ENCODE measurements at regions not wholly inside any gene's neighbourhood (a gene's known extent, or its start where the extent isn't known, plus 50 kb on each side); places are given as distances from the start of the nearest gene placed in this dataset.

DNA sequence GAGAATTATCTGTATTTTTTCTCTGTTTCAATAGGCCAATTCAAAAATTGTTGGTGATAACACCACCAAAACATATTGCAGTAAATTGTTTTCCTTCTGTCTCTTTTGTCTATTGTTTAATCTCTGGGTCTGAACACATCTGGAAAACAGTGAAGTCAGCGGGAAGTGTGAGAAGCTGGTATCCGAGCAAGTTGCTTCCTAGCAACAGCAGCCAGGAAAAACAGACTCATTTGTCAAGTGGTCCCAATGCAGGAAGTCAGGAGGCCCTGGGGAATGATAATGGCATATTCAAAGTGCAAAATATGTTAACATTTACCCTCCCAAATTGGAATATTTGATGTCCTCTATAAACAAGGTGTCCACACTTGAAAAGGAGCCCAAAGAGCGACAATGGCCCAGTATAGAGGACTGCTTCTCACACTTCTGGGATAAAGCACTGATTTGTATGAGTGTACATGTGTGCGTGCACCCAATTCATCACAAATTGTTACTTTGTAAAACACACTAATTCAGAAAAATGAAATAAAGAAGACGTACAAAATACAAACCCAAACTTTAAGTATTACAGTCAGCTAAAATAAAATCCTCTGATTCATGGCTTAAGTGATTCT is 515.0 kb downstream of the TBC1D4 start:
- no peak for DNase-seq (ENCODE audit: low spot score in 2 of 2)

DNA sequence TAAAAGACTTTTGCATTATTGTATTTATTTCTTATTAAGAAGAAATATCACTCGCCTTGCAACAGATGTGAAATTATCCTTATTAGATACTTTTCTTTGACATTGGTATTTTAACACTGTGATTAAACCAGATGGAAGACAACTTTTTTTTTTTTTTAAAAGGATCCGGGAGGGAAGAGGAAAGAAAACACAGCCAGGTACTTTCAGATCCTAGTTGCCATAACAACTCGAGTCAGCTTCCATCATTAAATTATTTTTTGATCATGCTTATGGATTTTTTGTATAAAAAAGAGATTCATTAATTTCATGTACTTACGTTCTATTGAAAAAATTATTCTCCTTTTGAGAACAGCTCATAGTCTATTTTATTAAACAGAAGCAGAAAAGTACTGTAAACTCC is 515.7 kb downstream of the TBC1D4 start:
- DNase-seq (ENCODE audit: low spot score in 2 of 2) (no peak), ATAC-seq (ENCODE audit: low read depth) (no peak)
- no peaks in the 10 kb centered on the region for H3K27me3 Mint-ChIP-seq
- H3K4me1 Mint-ChIP-seq: no peaks in the 10 kb centered on the region
- no peak overlapping the region for H3K27ac Mint-ChIP-seq
- no peak overlapping the region for H3K4me3 Mint-ChIP-seq
- H3K9me3 Mint-ChIP-seq: peaks cover 9% of the 10 kb centered on the region
- H3K36me3 Mint-ChIP-seq: no peaks in the 10 kb centered on the region

More for the DNA sequence above, 515.0 kb downstream of the TBC1D4 start:
- Mint-ChIP-seq H3K4me1 (no peaks in the 10 kb centered on the region), H3K27ac (no peak overlapping the region), H3K36me3 (no peaks in the 10 kb centered on the region), H3K4me3 (no peak overlapping the region), H3K9me3 (peaks cover 9% of the 10 kb centered on the region), H3K27me3 (no peaks in the 10 kb centered on the region)
- ATAC-seq (ENCODE audit: low read depth): no peak

DNA sequence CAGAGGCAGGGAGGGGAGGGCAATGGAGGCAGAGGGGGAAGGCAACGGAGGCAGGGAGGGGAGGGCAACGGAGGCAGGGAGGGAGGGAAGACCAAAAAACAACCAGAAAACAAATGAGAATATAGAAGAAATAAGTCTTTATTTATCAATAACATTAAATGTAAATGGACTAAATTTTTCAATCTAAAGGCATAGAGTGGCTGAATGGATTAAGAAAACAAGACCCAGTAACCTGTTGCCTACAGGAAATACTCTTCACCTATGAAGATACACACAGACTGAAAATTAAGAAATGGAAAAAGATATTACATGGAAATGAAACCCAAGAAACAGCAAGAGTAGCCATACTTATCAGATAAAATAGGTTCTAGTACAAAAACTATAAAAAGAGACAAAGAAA is 536.3 kb downstream of the TBC1D4 start:
- H3K36me3 Mint-ChIP-seq: peaks cover 2% of the 10 kb centered on the region
- no peak overlapping the region for H3K4me3 Mint-ChIP-seq
- ATAC-seq (ENCODE audit: low read depth) (no peak), DNase-seq (ENCODE audit: low spot score in 2 of 2) (no peak)
- H3K9me3 Mint-ChIP-seq: peaks cover 14% of the 10 kb centered on the region
- no peaks in the 10 kb centered on the region for H3K4me1 Mint-ChIP-seq
- no peak overlapping the region for H3K27ac Mint-ChIP-seq
- peaks cover 1% of the 10 kb centered on the region for H3K27me3 Mint-ChIP-seq

DNA sequence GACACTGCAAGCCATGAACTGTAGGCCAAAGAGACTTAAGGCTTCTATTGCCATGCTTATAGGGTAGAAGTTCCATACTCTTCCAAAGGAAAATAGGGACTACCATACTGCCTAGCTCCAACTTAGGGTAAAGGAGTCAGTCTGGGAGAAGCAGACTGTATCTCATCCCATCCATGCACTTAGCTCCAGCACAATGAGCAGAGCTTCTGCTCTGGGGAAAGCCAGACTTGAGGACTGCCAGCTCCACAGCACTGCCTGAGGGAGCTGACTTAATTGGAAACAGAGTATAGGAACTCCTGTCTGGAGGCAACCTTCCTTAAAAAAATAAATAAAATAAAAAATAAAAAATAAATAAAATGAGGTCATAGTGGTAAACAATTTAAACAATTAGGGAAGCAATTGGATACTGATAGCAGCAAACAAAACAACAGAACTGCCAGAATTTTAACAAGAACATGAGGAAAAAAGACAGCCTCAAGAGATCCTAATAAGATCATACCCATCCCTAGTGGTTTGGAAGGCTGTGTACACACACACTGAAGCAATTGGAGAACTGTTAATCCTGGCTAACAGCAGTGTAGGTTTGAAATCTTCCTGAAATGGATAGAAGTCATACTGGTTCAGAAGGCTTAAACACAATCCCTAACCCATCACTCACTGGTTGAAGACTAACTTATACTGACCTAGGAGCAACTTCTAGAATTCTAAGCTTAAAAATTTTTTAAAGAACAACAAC is 550.1 kb downstream of the TBC1D4 start:
- Mint-ChIP-seq H3K36me3 (no peaks in the 10 kb centered on the region), H3K27ac (no peak overlapping the region), H3K27me3 (peaks cover 1% of the 10 kb centered on the region), H3K4me1 (no peaks in the 10 kb centered on the region), H3K4me3 (no peak overlapping the region), H3K9me3 (peaks cover 6% of the 10 kb centered on the region)
- DNase-seq (ENCODE audit: low spot score in 2 of 2) (no peak), ATAC-seq (ENCODE audit: low read depth) (no peak)

DNA sequence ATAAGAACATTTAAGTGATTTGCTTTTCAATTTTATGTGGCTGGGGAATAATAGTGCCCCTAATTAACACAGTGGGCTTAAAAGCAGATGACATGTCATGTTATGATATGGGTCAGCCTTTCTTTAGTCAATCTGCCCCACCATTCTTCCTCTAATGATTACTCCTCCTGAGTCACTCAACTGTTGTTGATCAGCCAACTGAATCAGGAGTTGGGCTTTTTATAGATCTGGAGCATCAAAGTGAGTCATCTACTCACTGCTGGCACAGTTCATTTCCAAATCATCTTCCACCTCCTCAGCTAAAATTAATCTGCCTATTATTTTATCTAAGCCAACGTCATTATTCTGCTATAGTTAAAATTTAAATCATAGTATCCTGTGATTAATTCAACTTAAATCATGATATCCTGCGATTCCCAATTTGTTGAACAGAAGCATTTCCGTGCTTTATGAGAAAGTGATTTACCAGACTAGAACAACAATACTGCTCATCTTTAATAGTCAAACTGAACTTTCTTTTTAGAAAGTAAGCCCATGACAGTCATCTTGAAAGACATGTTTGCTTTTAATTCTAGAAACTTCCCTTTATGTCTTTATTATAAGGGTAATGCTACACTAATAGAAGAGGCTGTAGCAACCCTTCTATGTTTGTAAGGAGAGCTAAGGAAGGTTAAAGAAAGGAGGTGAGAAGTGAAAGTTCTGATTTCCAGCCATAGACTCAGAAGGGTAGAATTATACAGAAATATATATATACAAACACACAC is 551.4 kb downstream of the TBC1D4 start:
- Mint-ChIP-seq H3K27me3 (peaks cover 1% of the 10 kb centered on the region), H3K27ac (no peak overlapping the region), H3K9me3 (peaks cover 6% of the 10 kb centered on the region), H3K36me3 (no peaks in the 10 kb centered on the region), H3K4me1 (no peaks in the 10 kb centered on the region), H3K4me3 (no peak overlapping the region)
- ATAC-seq (ENCODE audit: low read depth) (no peak), DNase-seq (ENCODE audit: low spot score in 2 of 2) (no peak)

DNA sequence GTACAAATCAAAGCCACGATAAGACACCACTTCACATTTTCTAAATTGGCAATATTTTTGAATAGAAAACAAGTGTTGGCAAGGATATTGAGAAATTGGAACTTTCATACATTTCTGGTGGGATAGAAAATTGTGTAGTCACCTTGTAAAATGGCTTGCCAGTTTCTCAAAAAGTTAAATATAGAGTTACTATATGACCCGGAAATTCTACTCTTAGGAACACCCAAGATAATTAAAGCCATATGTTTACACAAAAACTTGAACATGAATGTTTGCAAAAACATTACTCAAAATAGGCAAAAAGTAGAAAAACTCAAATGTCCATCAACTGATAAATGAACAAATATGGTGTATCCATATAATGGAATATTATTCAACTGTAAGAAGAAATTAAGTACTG is 552.5 kb downstream of the TBC1D4 start:
- ATAC-seq (ENCODE audit: low read depth): no peak

DNA sequence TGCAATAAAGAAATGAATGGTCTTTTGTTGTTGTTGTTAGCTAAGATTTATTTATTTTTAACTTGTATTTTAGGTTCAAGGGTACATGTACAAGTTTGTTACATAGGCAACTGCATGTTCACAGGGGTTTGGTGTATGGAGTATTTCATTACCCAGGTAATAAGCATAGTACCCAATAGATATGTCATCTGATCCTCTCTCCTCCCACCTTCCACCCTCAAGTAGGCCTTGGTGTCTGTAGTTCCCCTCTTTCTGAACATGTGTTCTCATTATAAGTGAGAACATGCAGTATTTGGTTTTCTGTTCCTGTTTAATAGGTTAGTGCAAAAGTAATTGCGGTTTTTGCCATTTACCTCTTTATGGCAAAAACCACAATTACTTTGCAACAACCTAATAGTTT is 554.1 kb downstream of the TBC1D4 start:
- Mint-ChIP-seq H3K27ac (no peak overlapping the region), H3K27me3 (no peaks in the 10 kb centered on the region), H3K4me1 (no peaks in the 10 kb centered on the region), H3K9me3 (peaks cover 9% of the 10 kb centered on the region), H3K4me3 (no peak overlapping the region), H3K36me3 (no peaks in the 10 kb centered on the region)
- ATAC-seq (ENCODE audit: low read depth) (no peak), DNase-seq (ENCODE audit: low spot score in 2 of 2) (no peak)

More for the DNA sequence above, 552.5 kb downstream of the TBC1D4 start:
- no peak for DNase-seq (ENCODE audit: low spot score in 2 of 2)
- no peaks in the 10 kb centered on the region for H3K4me1 Mint-ChIP-seq
- H3K4me3 Mint-ChIP-seq: no peak overlapping the region
- H3K27me3 Mint-ChIP-seq: peaks cover 1% of the 10 kb centered on the region
- H3K9me3 Mint-ChIP-seq: peaks cover 6% of the 10 kb centered on the region
- no peaks in the 10 kb centered on the region for H3K36me3 Mint-ChIP-seq
- H3K27ac Mint-ChIP-seq: no peak overlapping the region

DNA sequence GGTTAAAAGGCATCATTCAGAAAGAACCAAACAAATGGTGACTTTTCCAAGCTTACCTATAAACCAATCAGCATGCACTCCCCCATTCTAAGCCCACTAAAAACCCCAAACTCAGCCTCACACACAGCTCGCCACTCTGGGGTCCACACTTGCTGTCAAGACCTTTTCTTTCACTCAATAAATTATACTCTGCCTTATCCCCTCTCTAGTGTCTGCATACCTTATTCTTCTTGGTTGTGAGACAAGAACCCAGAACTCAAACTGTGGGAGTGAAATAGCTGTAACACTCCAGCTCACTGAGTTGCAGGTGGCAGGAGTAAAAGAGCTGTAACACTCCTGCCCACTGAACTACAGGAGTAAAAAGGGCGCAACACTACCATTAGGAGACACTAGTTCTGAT is 559.0 kb downstream of the TBC1D4 start:
- Mint-ChIP-seq H3K4me1 (no peaks in the 10 kb centered on the region), H3K4me3 (no peak overlapping the region), H3K36me3 (no peaks in the 10 kb centered on the region), H3K9me3 (peaks cover 9% of the 10 kb centered on the region), H3K27ac (no peak overlapping the region), H3K27me3 (no peaks in the 10 kb centered on the region)
- ATAC-seq (ENCODE audit: low read depth) (no peak), DNase-seq (ENCODE audit: low spot score in 2 of 2) (no peak)

DNA sequence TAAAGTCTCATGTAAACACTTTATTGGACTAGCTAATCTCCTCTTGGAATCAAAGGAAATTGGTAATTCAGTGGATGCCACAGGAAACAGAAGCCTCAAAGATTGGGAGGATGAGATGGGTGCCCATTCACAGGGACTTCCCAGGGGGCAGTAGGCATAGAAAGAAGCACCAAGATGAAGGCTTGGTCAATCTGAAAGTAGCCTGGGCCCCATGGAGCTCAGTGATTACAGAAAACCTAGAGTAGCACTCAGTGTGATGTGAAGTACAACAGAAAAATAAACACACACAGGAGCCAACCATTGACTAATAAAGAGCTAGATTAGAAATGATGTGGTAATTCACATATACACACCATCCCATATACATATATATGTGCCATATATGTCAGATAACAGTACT is 560.6 kb downstream of the TBC1D4 start:
- no peak overlapping the region for H3K27ac Mint-ChIP-seq
- no peak overlapping the region for H3K4me3 Mint-ChIP-seq
- H3K9me3 Mint-ChIP-seq: peaks cover 4% of the 10 kb centered on the region
- ATAC-seq (ENCODE audit: low read depth) (no peak), DNase-seq (ENCODE audit: low spot score in 2 of 2) (no peak)
- no peaks in the 10 kb centered on the region for H3K27me3 Mint-ChIP-seq
- no peaks in the 10 kb centered on the region for H3K4me1 Mint-ChIP-seq
- no peaks in the 10 kb centered on the region for H3K36me3 Mint-ChIP-seq

DNA sequence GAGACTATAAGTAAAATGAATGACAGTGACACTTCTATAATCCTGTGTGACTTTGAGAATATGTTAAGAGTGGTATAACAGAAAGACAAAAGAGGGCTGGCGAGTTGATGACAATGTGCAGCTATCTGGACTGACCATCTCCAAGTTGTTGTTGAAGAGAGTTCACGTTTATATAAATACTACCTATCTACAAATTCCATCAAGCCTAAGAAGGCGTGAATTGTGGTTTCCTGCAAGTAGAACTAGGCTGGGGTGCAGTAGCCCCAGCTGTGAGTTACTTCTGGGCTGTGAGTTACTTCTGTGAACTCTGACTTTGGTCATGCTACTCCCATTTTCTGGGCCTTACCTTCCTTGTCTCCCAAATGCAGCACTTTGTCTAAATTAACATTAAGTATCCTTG is 561.0 kb downstream of the TBC1D4 start:
- Mint-ChIP-seq H3K4me1 (no peaks in the 10 kb centered on the region), H3K4me3 (no peak overlapping the region), H3K36me3 (no peaks in the 10 kb centered on the region), H3K9me3 (peaks cover 4% of the 10 kb centered on the region), H3K27ac (no peak overlapping the region), H3K27me3 (no peaks in the 10 kb centered on the region)
- DNase-seq (ENCODE audit: low spot score in 2 of 2) (no peak), ATAC-seq (ENCODE audit: low read depth) (no peak)

DNA sequence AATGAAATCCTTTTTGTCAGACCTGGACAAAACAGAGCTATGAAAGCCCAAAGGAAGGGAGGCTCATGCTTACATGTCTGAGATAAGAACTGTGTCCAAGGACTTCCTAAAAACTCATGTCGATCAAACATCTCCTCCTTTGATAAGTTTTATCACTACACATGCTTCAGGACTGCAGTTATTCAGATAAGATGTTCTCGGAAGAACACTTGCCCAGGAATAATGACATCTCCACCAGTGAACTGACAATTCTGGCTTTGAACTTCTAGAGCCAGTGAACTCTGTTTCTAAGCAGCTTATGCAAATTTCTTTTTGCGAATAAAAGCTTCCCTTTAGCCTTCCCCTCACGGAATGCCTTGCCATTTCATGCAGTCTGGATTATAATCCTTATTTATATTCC is 561.6 kb downstream of the TBC1D4 start:
- H3K9me3 Mint-ChIP-seq: peaks cover 4% of the 10 kb centered on the region
- H3K36me3 Mint-ChIP-seq: no peaks in the 10 kb centered on the region
- H3K4me1 Mint-ChIP-seq: no peaks in the 10 kb centered on the region

DNA sequence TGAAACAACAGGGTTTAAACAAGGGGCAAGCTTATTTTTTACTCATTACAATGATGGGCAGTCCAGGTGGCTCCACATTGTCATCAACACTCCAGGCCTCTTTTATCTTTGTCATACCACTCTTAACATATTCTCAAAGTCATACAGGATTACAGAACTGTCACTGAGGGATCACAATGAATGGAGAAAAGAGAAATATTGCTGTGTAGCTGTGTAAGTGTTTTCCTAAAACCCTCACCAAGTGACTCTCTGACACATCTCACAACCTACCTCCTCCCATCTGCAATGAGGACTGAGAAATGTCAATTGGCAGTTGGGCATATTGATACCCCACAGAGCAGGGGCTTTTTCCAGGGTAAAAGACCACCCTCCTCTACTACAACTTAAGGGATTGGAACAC is 562.1 kb downstream of the TBC1D4 start:
- Mint-ChIP-seq H3K4me3 (no peak overlapping the region), H3K9me3 (peaks cover 4% of the 10 kb centered on the region), H3K27me3 (no peaks in the 10 kb centered on the region), H3K27ac (no peak overlapping the region), H3K4me1 (no peaks in the 10 kb centered on the region), H3K36me3 (no peaks in the 10 kb centered on the region)
- ATAC-seq (ENCODE audit: low read depth) (no peak), DNase-seq (ENCODE audit: low spot score in 2 of 2) (no peak)

More for the DNA sequence above, 561.6 kb downstream of the TBC1D4 start:
- Mint-ChIP-seq H3K27ac (no peak overlapping the region), H3K27me3 (no peaks in the 10 kb centered on the region), H3K4me3 (no peak overlapping the region)
- DNase-seq (ENCODE audit: low spot score in 2 of 2): no peak
- ATAC-seq (ENCODE audit: low read depth): no peak

DNA sequence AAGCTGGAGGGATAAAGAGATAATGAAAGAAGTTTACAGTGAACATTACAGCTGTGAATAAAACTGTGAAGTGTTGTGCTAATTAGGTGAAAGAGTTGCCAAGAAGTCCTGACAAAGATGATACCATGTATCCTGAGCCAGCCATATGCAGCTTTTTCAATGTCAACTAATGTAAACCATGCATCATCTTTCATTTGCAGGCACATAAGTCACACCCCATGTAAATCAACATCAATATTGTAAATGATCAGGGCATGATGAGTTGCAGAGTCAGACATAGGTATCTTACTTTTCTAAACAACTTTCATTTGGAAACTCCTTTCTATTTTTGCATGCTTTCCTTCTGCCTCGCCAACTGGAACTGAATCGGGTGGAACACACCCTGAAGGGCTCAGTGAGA is 569.1 kb downstream of the TBC1D4 start:
- Mint-ChIP-seq H3K4me1 (no peaks in the 10 kb centered on the region), H3K27ac (no peak overlapping the region), H3K27me3 (no peaks in the 10 kb centered on the region), H3K9me3 (no peaks in the 10 kb centered on the region), H3K36me3 (no peaks in the 10 kb centered on the region), H3K4me3 (no peak overlapping the region)
- DNase-seq (ENCODE audit: low spot score in 2 of 2): no peak
- no peak for ATAC-seq (ENCODE audit: low read depth)

DNA sequence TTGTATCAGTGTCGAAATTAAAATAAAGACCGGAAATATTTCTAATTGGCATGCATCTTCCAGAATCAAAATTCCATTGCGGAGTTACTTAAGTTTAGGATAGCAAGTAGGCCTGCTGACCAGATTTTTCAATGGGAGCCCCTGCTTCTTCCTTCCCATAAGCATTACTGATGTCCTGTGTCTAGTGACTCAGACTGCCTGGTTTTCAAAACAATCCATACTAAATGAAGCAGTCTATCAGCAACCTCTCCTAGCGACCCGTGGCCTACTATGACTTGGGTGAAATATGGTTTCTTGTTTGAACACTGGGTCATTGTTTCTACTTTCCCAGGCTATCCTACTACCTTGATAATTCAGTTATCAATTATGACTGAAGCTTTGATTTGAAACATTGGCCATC is 571.6 kb downstream of the TBC1D4 start:
- H3K36me3 Mint-ChIP-seq: no peaks in the 10 kb centered on the region
- ATAC-seq (ENCODE audit: low read depth): no peak
- H3K27me3 Mint-ChIP-seq: peaks cover 2% of the 10 kb centered on the region
- DNase-seq (ENCODE audit: low spot score in 2 of 2): no peak
- no peaks in the 10 kb centered on the region for H3K9me3 Mint-ChIP-seq
- H3K27ac Mint-ChIP-seq: no peak overlapping the region
- no peaks in the 10 kb centered on the region for H3K4me1 Mint-ChIP-seq
- no peak overlapping the region for H3K4me3 Mint-ChIP-seq
